GM11168 (cell line): ENCODE measurements at regions not wholly inside any gene's neighbourhood (a gene's known extent, or its start where the extent isn't known, plus 50 kb on each side); places are given as distances from the start of the nearest gene placed in this dataset.

ENCODE experiments used
- in situ Hi-C: fragments of 300-500 bp; cut with MboI; formaldehyde crosslinking; loops from one replicate; pipeline ENCODE4 v1.12.0; 2022; ENCODE audit warnings: low sequenced_read_pairs; ENCODE audit not compliant: unreplicated experiment

DNA sequence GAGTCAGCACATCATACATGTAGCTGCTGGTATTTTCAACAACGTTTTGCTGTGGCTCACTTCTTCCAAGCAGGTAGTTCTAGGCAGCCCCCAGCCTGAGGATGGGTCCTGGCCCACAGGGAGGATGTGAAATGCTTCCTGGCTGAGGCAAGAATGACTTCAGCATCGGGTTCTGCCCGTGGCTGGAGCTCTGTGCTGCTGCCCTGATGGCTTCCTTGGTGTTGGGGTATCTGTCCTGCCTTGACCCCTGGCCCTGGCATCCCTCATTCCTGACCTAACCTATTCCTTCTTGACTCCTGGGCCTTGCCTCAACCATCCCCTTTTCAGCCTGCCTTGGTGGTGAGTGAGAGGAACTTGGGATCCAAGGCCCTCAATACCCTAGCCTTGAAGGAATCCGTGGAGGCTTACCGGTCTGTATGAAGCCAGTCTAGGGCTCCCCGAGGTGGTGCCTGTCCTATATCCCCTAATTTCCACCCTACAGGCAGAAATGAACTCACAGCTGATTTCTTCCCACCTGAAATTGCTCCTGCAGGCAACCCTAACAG lies 300.6 kb downstream of the TLE3 start:
- in situ Hi-C loops, result no loop called here

DNA sequence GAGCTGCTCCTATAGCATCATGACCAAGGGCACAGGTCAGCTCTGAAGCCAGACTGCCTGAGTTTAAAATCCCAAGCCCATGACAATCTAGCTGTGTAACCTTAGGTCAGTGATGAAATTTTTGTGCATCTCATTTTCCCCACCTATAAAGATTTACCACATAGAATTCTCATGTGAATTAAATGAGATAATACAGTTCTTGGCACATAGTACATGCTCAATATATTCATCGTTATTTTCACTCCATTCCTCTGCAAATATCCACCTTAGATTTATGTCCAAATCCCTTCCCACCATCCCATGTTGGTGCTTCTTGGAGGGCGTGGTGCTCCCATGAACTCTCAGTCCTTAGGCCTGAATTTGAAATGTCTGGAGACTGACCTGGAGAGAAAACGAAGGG lies 300.1 kb downstream of the TLE3 start:
- in situ Hi-C loops, result no loop called here

DNA sequence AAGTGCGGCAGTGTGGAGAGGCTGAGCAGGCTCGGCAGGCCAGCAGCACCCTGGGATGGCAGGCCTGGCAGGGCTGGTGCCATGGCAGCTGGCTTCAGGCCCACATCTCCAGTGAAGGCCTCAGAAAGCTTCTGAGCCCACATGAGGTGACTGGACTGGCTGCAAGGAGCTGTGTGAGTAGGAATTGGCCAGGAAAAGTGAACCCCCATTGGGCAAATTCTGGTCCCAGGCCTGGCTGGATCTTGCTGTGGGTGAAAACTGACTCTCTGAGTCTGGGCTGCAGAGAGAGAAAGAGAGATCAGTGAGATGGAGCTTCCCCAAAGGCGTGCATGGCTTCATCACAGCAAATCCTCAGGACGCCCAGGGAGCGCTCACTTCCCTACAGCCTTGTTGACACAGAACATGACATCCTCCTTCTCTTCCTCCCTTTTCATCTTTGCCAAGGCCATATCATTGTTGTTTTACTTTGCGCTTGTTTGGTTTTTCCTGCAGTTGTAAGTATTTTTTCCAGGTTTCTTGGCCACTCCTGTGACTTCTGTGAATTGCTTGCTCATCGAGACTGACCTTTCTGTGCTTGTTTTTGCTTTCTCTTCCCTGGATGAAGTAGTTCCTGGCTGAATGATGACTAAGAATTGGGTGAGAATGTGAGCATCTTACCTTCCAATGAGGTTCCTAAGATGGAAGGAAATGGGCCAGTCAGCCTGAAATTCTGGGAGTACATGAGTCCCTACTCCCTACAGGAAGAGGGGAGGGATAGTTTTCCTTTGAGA lies 299.1 kb downstream of the TLE3 start:
- in situ Hi-C loops, result no loop called here

DNA sequence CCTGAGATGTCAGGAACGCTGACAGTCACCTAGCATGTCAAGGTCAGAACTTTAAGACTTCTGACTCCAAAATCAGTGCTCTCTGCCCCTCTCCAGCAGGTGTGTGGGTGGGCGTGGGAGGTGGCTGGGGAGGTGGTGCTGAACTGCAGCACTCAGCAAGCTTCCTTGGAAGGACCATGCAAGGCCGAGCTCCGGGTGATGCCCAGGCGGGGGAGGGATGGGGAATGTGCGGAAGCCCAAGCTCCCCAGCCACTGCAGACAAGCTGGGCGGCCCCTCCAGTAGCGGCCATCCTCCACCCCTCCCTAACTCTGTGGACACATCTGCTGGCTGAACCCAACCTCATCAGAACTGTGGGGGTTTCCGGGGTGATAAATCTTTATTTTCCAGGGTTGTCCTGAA lies 296.6 kb downstream of the TLE3 start:
- in situ Hi-C loops, result no loop called here

DNA sequence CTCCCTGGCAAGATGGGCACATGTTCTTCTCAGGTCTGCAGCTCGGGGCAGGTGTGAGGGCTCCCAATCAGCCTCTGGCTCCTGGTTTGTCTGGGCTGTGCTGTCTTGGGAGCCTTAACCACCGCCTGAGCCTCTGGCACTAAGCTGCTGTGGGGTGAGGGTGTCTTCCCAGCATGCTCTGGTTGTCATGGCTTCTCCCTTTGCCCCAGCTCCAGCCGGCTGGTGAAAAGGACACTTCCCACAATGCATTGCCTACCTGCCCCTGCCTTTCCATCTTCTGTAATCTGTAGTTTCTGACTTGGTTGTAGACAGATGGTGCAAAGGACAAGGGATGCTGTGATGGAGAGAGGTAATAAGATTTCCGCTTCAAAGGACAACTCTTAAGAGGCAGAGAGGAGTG lies 295.3 kb downstream of the TLE3 start:
- in situ Hi-C loops, result no loop called here

DNA sequence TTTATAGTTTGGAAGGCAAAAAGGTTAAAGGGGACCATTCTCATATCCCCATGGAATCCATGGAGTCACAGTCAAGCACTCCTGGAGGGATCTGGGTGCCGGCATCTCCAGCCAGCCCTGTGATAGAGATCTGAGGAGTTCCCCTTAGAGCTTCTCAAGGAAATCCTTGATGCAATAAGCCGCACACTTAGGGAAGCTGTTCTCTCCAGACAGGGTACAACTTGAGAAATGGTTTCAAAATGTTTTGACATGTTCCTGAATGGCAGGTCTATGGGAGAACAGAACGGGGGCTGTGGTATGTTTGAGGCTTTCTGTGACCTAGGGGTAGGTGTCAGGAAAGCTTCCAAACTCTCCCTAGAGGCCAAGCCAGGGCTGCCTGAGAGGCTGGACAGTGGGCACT lies 292.9 kb downstream of the TLE3 start:
- in situ Hi-C loops, result no loop called here

DNA sequence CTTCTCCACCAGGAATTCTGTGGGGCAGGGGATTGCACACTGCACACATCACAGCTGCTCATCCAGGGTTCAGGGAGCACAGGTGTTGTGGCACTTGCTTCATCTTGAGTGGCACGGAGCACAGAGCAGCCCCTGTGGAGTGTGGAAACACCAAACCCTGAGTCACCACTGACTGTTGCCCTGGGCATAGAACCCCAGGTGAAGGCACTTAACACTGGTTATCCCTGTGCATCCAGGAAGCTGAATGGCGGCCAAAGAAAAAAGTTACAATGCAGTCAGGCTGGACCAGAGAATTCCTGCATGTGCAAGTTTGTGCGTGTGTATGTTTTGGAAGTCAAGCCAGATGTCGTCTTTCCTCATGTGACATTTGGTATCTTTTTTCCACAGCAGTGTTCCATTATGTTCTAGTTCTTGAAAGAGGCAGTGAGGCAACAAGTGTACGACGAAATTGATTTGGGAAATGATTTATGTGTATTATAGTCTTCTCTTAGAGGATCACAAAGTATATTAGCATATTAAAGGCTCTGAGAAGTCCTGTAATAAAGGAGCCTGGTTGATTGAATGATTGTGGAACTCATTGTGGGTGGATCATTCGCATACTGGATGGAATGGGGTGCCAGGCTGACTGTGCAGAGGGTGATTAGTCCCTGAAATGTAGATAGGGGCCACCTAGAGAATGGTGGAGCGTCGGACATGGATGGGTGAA lies 292.3 kb downstream of the TLE3 start:
- in situ Hi-C loops, result no loop called here

DNA sequence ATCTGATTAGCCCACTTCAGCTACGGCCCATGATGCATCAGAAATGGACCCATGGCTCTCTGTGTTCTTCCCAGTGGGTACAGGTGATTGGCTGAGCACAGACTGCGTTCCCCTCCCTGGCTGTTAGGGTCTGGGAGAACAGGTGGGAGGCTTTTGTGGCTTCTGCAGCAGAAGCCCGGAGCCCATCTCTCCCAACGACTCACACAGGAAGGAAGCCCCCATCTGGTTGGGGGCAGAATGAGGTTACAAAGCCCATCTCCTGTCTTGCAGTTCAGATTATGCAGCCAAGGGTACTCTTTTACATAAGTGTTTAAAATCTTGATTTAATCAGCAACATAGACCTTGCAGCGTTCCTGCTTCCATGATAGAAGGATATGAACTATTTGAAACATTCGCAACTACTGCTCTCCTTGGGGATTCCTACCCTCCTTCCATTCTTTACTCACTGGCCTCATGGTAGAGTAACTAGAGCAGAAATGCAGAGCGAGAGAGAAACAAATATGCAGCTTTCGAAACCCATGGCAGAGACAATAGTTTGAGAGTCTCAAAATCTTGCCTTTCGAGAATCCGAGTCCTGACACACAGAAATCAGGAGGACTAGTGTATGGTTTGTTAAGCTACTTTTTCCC lies 291.3 kb downstream of the TLE3 start:
- in situ Hi-C loops, result no loop called here

DNA sequence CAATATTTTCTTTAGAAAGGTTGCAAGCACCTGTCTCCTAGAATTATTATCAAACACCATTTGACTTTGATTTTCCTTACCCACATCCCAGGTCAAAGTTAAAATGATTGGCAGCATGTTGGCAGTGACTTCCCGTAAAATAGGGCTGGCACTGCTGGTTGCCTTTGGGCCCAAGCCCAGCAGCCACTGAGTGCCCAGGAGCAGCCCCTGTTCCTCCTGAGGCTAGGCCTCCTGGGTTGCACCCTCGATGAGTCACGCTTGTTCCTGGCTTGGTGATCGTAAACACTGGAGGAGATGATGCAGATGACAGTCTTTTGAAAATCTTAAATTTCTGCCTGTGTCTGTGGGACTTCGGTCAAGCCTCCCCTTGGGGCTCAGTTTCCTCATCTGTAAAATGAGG lies 290.0 kb downstream of the TLE3 start:
- in situ Hi-C loops, result no loop called here

DNA sequence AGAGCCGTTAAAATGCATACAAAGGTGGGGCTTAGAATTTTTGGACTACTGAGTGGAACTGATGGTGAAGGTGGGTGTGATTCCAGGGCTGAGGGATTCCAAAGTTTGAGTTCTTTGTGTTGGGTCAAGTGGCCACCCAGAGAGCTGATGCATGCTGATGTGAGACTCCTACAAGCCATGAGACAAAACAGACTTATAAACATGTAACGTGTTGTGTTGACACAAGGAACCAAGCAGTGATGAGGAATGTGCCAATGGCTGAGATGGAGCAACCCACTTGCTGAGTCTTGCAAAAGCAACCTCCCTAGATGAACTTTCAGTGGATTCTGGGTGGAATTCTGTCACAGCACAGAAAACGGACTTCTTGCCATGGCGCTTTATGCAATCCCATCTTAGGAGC lies 289.0 kb downstream of the TLE3 start:
- in situ Hi-C loops, result no loop called here

DNA sequence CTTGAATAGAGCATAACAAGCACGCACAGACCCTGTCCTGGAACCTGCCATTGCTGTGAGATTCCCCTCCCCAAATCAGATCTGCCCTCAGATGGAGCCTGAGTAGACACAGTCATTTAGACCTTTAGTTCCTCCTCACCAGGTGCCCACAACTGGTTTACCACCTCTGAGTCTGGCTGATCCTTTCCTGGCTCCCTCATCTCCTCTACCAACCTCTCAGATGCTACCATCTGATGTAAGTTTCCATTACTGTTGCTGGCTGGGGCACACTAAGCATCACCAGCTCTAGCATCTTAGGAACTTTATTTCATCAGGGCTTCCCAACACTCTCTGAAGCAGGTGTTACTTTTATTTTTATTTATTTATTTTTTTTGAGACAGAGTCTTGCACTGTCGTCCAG lies 288.3 kb downstream of the TLE3 start:
- in situ Hi-C loops, result no loop called here

DNA sequence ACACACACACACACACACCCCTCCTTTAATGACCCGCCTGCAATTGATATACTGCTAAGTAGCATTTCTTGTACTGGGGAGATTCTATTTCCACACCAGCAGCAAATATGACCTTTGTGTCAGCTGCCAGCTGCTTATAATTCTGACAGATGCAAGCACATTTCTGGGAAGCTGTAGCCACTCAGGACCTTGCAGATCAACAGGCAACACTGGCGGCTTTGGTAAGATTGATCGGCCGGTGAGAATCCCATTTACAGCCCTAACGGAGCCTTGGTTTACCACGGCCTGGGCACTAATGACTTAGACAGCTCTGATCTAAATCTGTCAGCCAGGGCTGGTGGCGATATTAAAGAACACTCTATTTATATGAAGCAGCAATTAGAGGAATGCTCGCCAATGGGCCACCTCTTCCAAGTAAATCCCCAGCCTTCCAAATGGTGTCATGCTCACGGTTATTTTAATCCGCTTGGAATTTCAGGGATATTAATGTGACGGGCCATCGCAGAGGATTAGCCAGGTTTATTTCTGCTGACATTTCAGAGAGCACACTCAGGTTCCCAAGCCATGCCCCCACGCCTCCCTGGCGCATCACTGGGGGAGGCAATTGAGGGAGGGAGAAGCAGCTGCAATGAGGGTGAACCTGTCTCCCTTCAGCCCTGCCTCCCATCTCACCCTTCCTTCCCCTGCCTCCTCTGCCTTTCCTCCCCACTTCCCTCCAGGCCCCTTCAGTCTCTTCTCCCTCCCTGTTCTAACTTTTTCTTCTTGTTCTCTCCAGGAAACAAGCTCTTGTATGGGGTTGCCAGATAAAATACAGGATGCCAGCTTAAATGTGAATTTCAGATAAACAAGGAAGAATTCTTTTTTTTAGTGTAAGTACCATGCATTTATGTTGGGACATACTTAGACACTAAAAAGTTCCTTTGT lies 287.0 kb downstream of the TLE3 start:
- in situ Hi-C loops, result no loop called here

DNA sequence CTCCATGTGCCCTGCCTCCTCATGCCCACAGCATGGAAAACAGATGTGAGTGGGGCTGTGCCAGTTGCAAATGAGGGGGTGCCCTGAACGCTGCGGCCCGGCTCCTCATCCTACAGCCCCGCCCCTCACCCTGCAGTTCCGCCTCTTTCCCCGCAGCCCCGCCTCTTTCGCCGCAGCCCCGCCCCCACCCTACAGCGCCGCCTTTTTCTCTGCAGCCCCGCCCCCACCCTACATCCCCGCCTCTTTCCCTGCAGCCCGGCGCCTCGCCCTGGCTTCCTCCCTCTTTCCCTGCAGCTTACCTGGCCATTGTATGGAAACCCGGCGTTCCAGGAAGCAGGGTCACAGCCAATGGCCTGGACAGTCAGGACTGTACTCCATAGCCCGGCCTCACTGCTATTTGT lies 284.9 kb downstream of the TLE3 start:
- in situ Hi-C loops, result no loop called here

DNA sequence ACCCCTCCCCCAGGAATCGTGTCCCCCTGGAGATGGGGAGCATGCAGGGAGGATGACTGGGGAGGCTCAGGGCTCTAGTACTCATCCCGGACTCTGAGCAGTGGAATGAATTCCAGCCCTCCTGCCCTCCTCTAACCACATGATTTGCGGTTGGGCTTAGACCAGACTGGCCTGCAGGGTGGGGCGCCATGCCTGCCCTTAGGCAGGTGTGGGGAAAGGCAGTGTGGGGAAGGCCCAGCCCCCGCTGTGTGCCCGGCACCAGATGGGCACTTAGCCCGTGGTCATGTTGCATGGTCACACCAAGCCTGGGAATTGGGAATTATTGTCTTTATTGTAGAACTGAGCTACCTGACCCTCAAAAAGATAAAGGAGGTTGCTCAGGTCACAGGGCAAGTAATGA lies 283.8 kb downstream of the TLE3 start:
- in situ Hi-C loops, result no loop called here

DNA sequence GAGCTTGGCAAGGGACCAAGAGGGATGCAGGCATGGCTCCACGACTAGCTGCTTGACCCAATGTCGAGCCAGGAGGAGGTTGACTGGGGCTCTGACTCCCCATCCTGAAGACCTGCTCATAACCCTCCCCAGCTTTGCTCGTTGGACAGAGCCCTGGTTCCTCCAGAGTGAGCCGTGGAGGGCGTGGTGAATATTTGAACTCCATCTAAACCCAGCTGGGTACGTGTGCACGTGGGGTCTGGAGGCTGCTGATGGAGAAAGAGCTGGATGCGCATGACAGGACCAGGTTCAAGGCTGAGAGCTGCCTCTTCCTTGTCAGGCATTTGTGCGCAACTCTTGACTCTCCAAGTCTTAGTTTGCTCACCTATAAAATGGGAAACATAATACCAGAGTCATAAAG lies 282.8 kb downstream of the TLE3 start:
- in situ Hi-C loops, result no loop called here

DNA sequence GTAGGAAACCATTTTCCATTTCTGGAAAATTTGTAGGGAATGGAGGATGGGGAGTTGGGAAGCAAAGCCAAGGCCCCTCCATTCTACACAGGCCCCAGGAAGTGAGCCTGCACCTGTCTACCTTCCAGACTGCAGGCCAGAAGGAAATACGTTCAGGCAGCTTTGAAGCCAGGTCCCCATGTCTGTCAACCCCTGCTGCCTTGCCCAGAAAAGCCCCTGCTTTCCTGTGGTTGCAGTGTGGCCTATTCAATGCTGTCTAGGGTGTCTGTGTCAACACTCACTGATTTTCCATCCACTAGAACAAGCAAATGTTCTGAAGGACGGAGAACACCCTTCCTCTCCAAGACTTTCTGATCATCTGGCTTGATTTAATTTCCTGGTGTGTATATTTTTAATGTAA lies 281.9 kb downstream of the TLE3 start:
- in situ Hi-C loops, result no loop called here

DNA sequence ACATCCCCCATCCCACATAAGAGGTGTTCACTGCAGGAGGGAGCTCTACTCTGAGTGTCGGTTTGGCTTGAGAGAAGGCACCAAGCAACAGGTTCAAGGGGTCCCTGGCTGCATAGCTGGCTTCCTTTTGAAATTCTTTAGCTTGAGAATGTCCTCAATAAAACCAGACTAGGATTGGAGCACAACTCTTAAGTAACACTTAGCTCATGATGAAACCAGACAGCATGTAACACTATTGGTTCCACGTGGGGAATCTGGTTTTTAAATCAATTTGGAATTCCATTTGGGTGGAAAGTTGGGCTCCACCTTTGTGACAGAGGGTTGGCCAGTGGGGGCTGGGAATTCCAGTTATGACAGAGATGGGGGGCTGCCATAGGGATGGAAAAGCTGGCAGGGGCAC lies 281.2 kb downstream of the TLE3 start:
- in situ Hi-C loops, result no loop called here

DNA sequence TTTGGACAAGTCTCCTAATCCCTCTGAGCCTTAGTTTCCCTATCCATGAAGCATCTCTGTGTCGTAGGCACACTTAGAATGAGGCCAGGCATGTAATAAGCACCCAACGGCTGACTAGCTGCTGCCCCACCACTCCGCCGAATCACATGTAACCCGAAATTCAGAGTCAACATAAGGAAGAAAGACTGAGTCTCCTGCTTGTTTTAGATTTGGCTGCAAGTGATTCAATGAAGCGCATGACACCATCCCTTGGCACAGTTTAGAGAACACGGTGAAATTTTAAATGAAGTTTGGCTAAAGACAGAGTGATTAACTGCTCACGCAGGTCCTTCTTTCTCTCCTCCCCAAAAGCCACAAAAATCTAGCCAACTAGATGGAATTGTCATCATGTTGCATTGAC lies 279.2 kb downstream of the TLE3 start:
- in situ Hi-C loops, result no loop called here

DNA sequence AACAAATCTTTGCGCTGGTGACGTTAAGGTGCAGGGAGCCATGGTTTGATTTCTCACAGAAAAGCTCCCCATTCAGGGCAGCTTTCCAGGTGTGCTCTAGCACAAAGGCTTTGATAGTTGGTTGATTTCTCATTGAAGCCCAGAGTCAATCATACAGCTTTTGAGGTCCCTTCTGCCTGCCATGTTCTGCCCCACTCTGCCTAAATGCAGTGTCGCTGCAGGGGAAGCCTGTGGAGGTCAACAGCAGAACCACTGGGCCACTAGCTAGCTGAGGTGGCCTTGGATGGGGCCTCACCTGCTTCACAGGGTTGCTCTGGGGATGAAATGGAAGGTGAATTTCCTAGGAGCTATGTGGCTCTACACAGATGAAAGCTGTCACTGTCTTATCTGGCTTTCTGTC lies 278.3 kb downstream of the TLE3 start:
- in situ Hi-C loops, result no loop called here

DNA sequence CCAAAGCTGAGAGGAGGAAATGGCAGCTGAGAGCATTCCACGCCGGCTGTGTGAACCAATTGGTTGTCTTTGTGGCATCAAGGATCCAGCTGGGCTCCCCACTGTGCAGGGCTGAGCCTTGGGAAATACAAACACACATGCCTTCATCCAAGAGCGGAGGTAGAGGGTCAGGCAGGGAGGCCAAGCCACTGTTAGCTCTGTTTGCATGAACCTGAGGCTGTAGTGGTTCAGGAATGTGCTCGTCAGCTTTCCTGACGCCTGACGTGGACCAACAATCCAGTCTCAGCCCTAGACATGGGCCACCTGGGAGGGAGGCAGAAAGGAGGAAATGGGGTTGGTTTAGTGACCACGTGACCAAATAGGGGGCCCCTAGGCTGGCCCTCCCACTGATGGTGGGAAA lies 276.9 kb downstream of the TLE3 start:
- in situ Hi-C loops, result no loop called here
